Astrocyte of the spinal cord (primary cell): ENCODE measurements at regions not wholly inside any gene's neighbourhood (a gene's known extent, or its start where the extent isn't known, plus 50 kb on each side); places are given as distances from the start of the nearest gene placed in this dataset.
"Not testable (repeated sequence)": the region's sequence is repeated elsewhere in the genome, so short reads cannot be mapped to it uniquely, and the experiment has no call there.

Source experiments
- DNase-seq: peaks from one replicate; pipeline ENCODE4 v3.0.0; 2011; ENCODE audit warnings: low read depth, low spot score
- H3K4me3 ChIP-seq: 2 replicates; pipeline ENCODE4 v1.5.1; 2011; ENCODE audit warnings: low read depth, mild to moderate bottlenecking, low read length, moderate library complexity
- in situ Hi-C: cut with HindIII; loops from 2 replicates; pipeline ENCODE4 v1.10.0; 2017; ENCODE audit warnings: low sequenced_read_pairs
- TF ChIP-seq, protein P1 (sequence below): IDR thresholded peaks from 2 replicates; pipeline ENCODE4 v1.5.1; 2012; ENCODE audit warnings: low read depth, mild to moderate bottlenecking, low read length, inconsistent platforms

DNA sequence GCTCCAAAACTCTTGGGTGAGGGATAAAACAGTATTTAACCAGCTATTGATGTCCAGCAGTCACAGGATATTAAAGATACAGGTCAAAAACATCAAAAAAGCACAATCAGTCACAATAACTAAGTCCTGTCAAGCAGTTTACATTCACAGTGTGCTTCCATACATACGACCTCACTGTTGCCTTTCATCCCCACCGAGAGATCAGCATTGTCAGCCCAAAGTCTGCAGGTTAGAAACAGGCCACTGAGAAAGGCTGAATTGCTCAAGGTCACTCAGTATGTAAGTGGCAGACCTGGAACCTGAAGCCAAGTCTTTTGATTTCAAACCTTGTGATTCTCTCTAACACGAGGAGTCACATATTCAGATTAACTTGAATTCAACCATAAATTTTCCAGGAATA, 124.9 kb downstream of the GXYLT1 start:
- no peak for DNase-seq
- in situ Hi-C loops = no loop called here
- no peak overlapping the region for H3K4me3 ChIP-seq
- TF ChIP-seq, protein P1, sequence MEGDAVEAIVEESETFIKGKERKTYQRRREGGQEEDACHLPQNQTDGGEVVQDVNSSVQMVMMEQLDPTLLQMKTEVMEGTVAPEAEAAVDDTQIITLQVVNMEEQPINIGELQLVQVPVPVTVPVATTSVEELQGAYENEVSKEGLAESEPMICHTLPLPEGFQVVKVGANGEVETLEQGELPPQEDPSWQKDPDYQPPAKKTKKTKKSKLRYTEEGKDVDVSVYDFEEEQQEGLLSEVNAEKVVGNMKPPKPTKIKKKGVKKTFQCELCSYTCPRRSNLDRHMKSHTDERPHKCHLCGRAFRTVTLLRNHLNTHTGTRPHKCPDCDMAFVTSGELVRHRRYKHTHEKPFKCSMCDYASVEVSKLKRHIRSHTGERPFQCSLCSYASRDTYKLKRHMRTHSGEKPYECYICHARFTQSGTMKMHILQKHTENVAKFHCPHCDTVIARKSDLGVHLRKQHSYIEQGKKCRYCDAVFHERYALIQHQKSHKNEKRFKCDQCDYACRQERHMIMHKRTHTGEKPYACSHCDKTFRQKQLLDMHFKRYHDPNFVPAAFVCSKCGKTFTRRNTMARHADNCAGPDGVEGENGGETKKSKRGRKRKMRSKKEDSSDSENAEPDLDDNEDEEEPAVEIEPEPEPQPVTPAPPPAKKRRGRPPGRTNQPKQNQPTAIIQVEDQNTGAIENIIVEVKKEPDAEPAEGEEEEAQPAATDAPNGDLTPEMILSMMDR = no peak

DNA sequence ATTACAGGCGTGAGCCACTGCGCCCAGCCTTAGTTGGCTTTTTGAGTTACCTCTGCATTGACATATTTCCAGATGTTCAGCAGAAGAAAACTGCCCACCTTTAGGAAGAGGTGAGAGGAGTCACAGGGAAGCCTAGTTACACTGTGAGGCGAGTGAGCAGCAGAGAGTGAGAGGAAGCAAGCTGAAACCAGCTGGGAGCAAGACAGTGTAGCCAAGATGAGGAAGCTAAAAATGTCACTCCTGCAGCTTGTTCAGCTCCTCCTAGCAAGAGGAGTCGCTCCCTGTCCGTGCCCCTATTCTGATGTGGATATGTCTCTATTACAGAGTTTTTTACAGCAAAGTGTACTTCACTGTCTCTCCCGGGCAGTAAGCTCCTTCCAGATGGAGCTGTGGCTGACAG, 127.6 kb downstream of the GXYLT1 start:
- in situ Hi-C loops = no loop called here
- no peak for DNase-seq
- TF ChIP-seq, protein P1 = no peak
- no peak overlapping the region for H3K4me3 ChIP-seq

DNA sequence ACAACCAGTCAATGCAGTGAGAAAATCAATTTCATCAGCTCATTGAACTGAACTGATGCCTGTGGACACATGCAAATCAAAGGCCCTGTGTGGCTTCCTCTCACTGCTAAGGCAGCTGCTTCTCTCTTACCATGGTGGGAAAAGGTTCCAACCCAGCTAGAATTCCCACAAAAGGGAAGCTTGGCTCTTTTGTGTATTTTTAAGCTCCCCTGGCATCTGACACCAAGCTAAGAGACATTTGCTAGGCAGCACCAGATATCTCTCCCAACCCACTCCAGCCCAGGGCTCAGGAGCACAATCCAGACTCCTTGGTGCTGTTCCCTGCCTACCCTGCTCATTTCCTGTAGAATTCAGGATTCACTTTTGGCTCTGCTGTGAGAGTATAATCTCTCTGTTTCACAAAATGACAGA, 129.6 kb downstream of the GXYLT1 start:
- DNase-seq = no peak
- in situ Hi-C loops = no loop called here
- TF ChIP-seq, protein P1 = no peak
- H3K4me3 ChIP-seq = no peak overlapping the region

DNA sequence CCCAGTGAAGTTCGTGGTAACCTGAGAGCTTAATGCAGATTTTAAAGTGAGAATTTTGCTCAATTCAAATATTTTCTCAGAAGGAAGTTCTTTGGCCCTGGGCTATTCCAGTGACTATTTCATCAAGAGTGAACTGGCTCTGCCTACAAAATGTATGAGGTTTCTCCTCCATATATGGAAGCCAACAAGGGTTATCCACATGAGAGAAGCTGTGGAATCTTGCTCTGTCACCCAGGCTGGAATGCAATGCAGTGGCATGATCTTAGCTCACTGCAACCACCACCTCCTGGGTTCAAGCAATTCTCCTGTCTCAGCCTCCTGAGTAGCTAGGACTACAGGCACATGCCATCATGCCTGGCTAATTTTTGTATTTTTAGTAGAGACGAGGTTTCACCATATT, 132.2 kb downstream of the GXYLT1 start:
- DNase-seq, in situ Hi-C loops, H3K4me3 ChIP-seq: not testable (repeated sequence)

DNA sequence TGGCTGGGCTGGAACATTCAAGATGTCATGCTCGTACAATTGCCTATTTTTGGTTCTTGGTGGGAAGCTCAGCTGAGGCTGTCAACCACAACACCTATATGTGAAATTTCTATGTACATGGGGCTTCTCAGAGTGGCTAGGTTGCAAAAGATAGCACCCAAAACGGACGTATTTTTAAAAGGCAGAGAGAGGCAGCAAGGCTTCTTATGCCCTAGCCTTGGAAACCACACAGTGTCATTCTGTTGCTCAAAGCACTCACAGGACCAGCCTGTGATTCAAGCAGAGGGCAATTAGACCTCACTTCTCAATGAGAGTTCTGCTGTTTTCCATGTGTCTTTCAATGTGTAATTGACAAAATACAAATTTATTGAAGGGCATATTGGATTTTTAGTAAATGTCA, 134.0 kb downstream of the GXYLT1 start:
- in situ Hi-C loops = no loop called here
- no peak overlapping the region for H3K4me3 ChIP-seq
- TF ChIP-seq, protein P1 = no peak
- DNase-seq = no peak

DNA sequence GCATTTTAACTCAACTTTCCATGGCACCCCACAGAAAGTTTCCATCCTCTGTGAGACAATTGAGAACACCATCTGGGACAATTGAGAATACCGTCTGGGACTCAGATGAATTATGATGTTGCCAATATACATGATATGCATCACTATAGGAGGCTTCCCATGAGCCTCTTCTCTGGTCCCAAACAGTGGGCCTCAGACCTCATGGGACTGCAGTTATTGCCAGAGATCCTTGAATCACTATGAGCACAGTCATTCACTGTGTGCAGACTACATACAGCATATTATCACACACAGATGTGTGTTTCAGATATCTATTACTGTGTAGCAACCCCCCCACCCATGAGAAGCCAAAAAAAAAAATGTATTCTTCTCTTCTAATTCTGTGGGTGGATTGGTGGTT, 134.4 kb downstream of the GXYLT1 start:
- no peak for DNase-seq
- no peak overlapping the region for H3K4me3 ChIP-seq
- in situ Hi-C loops = no loop called here
- TF ChIP-seq, protein P1 = no peak

DNA sequence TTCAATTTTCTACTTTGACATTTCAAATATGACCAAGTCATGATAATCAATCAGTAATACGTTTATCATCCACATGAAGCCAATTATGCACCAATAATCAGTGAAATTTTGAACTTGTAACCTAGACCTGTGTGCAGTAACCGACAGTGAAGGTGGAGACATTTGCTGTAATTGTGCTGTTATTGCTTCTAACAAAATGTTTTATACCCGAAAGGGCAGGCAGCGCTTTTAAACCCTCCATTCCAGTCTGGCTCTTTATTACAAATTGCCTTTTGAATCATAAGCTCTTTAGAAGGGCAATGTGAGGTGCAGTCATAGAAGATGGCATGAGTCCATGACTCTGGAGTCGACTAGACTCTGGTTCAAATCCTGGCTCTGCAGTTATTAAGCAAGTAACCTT, 135.7 kb downstream of the GXYLT1 start:
- in situ Hi-C loops = no loop called here
- TF ChIP-seq, protein P1 = no peak
- DNase-seq = no peak
- H3K4me3 ChIP-seq = no peak overlapping the region
